ENCODE measurements at regions not wholly inside any gene's neighbourhood (a gene's known extent, or its start where the extent isn't known, plus 50 kb on each side); places are given as distances from the start of the nearest gene placed in this dataset.

- no peak for TF ChIP-seq CTCF (IDR thresholded peaks at IDR 0.05)
- TF ChIP-seq POLR2A (IDR thresholded peaks at IDR 0.05), result no peak
- no peak for TF ChIP-seq EP300 (IDR thresholded peaks at IDR 0.05)
Observed at GRCh38 chr1:209364716-209365115, 218.8 kb upstream of the CAMK1G start.
